ENCODE measurements at regions not wholly inside any gene's neighbourhood (a gene's known extent, or its start where the extent isn't known, plus 50 kb on each side); places are given as distances from the start of the nearest gene placed in this dataset.
"Not testable (repeated sequence)": the region's sequence is repeated elsewhere in the genome, so short reads cannot be mapped to it uniquely, and the experiment has no call there.

DNA sequence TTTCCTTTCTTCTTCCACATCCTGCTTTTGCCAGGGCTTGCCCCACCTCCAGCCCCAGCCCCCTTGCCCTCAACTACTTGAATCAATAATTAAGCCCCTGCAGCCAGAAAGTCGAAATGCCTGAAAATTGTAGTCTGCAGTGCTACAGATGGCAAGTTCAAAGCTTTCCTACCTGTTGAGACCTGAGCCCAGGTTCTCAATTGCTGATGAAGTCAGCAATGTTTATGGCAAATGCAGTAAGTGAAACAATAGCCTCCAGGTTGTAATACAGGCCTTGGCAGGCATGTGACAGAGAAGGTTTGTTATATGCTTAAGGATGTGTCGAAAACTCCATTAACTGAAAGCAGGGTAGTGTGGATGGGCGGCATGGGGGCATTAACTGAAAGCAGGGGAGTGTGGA, 181.1 kb upstream of the SESN3 start:
- Mint-ChIP-seq H3K9me3 (no peaks in the 10 kb centered on the region), H3K27ac (no peak overlapping the region), H3K36me3 (no peaks in the 10 kb centered on the region), H3K27me3 (no peaks in the 10 kb centered on the region), H3K4me1 (peaks cover 4% of the 10 kb centered on the region), H3K4me3 (no peak overlapping the region)
- no peak for DNase-seq

DNA sequence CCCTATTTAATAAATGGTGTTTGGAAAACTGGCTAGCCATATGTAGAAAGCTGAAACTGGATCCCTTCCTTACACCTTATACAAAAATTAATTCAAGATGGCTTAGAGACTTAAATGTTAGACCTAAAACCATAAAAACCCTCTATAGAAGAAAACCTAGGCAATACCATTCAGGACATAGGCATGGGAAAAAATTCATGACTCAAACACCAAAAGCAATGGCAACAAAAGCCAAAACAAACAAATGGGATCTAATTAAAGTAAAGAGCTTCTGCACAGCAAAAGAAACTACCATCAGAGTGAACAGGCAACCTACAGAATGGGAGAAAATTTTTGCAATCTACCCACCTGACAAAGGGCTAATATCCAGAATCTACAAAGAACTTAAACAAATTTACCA, 179.7 kb upstream of the SESN3 start:
- H3K27ac Mint-ChIP-seq, H3K27me3 Mint-ChIP-seq, H3K9me3 Mint-ChIP-seq, DNase-seq, H3K4me3 Mint-ChIP-seq, H3K4me1 Mint-ChIP-seq, H3K36me3 Mint-ChIP-seq: not testable (repeated sequence)

DNA sequence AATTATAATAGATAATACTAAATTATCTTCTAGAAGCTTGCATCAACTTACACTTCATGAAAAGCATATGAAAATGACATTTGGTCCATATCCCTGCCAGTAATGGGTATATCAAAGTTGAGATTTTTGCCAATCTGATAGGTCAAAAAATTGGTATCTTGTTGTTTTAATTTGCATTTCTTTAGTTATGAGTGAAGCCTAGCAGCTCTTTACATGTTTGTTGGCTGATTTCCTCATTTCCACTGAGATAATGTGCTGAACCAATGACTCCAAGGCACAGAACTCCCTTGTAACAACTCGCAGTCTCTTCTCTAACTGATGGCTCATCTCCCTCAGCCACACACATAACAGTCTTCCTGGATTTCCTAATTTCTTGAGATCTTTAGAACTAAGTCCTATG, 175.3 kb upstream of the SESN3 start:
- Mint-ChIP-seq H3K36me3 (peaks cover 3% of the 10 kb centered on the region), H3K4me3 (no peak overlapping the region), H3K27me3 (peaks cover 3% of the 10 kb centered on the region), H3K27ac (no peak overlapping the region), H3K9me3 (no peaks in the 10 kb centered on the region), H3K4me1 (peaks cover 4% of the 10 kb centered on the region)
- DNase-seq = no peak

DNA sequence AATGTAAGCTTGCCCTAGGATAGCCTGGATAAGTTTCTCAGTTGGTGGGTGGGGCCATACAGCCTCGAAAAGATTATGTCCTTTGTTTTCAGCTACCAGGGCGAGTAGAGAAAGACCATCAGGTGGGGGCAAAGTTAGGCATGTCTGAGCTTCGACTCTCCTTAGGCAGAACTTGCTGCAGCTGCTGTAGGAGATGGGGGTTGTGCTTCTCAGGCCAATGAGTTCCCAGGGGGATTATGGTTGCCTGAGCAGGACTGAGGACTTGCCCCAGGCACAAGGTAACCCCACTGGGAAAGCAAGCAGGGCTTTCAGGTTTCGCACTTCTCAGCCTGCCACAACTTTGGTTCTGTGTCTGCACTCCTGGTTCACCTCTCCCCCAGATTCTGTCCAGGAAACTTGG, 173.4 kb upstream of the SESN3 start:
- no peak for DNase-seq
- Mint-ChIP-seq H3K27me3 (peaks cover 3% of the 10 kb centered on the region), H3K36me3 (peaks cover 3% of the 10 kb centered on the region), H3K9me3 (no peaks in the 10 kb centered on the region), H3K27ac (no peak overlapping the region), H3K4me1 (no peaks in the 10 kb centered on the region), H3K4me3 (no peak overlapping the region)

DNA sequence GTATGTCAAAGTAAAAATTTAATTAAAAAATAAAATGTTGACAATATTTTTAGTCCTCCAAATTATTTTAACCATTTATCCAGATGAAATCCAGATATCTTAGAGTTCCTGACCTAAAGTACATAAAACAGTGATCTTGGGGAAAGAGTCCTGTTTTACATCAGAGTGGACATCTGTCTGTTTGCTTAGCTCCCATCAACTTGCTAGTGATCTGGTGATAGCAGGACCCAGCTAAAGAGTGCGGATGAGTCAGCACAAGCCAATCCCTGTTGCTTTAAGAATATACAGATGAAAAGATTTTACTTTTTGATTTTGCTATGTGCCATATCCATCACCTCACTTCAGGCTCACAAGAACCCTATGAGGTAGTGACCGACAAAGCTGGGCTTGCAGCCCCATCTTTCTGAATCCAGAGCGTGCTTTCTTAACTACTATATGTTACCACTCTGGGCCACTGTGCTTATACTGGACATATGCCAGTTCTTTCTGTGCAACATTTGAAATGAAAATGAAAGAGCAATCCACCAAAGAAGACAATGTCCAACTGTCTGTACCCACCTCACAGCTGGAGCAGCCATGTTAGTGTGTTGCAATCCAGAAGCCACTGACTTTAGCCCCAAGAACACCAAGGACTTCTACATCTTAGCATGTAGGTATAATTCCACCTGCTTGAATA, 167.6 kb upstream of the SESN3 start:
- DNase-seq = no peak
- Mint-ChIP-seq H3K9me3 (peaks cover 10% of the 10 kb centered on the region), H3K4me3 (no peak overlapping the region), H3K36me3 (no peaks in the 10 kb centered on the region), H3K27ac (no peak overlapping the region), H3K4me1 (no peaks in the 10 kb centered on the region), H3K27me3 (no peaks in the 10 kb centered on the region)

DNA sequence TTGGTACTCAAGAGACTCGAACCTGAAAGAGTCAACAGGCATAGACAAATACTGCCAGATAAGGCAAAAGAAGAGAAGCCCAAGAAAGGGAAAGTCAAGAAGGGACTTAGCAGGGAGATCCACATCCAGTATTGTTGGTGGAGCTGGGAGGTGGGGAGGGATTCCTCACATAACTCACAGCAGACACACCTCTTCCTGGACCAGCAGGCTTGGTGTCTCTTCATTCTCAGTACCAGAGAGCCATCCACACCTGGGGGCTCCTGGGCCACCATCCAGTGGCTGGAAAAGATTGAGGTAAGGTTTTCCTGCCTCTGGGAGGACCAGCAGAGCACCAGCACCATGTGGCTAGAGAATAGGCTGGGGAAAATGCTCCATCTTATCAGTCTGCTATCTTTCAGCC, 161.6 kb upstream of the SESN3 start:
- H3K27ac Mint-ChIP-seq = no peak overlapping the region
- H3K36me3 Mint-ChIP-seq = no peaks in the 10 kb centered on the region
- no peak overlapping the region for H3K4me3 Mint-ChIP-seq
- H3K4me1 Mint-ChIP-seq = no peaks in the 10 kb centered on the region
- peaks cover 10% of the 10 kb centered on the region for H3K9me3 Mint-ChIP-seq
- no peak for DNase-seq
- no peaks in the 10 kb centered on the region for H3K27me3 Mint-ChIP-seq

DNA sequence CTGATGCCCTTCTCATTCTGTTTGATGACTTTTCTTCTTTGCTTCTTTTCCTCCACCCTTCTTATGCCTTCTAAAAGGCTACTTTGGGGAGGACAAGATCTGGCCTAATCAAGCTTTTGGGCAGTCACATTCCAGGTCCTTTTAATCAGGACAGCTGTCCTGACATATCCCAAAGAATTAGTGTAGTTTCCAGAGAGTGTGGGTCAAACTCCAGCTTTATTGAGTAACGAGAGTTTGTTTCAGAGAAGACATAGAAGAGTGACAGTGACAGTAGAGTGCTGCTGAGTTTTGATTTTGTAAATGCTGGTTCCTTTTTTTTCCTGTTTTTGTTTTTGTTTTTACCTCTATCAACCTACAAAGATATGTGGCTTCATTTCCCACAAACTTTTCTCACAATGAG, 158.4 kb upstream of the SESN3 start:
- Mint-ChIP-seq H3K9me3 (no peaks in the 10 kb centered on the region), H3K4me3 (no peak overlapping the region), H3K4me1 (no peaks in the 10 kb centered on the region), H3K27me3 (no peaks in the 10 kb centered on the region), H3K27ac (no peak overlapping the region), H3K36me3 (no peaks in the 10 kb centered on the region)
- no peak for DNase-seq

DNA sequence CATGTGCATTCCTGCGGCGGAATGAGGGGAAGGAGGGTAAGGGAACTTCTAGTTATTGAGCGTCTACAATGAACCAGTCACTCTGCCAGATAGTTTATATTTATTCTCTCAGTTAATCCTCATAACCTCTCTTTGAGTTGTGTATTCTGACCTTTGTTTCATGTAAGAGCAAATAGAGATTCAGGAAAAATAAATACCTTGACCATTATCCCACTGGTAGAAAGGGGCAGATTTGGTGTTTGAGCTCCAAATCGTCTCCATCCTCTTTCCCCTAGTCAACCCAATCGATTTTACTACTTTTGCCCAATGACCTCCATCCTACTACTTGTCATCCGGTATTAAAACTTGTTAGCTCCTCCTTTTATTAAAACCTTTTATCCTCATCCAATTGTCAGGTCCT, 157.1 kb upstream of the SESN3 start:
- Mint-ChIP-seq H3K4me3 (no peak overlapping the region), H3K27ac (no peak overlapping the region), H3K4me1 (peaks cover 4% of the 10 kb centered on the region), H3K9me3 (no peaks in the 10 kb centered on the region), H3K36me3 (no peaks in the 10 kb centered on the region), H3K27me3 (no peaks in the 10 kb centered on the region)
- DNase-seq = no peak

DNA sequence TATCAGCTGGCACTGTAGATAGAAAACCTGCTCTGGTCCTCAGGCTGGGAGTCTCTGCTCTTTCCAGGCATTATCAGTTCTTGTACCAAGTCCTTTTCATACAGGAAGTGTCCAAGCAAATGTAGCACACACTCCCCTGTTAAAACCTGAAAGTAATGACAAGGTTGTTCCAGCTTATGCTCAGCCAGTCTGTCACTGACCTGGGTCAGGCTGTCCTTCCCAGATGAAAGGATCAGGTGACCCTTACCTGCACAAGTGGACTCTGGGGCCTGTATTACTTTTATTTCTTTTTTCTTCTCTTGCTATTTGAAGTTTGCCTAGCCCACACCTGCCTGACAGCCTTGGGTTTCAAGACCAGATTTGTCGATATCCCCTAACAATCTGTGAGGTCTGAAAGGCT, 156.3 kb upstream of the SESN3 start:
- no peaks in the 10 kb centered on the region for H3K27me3 Mint-ChIP-seq
- peaks cover 4% of the 10 kb centered on the region for H3K4me1 Mint-ChIP-seq
- H3K9me3 Mint-ChIP-seq = no peaks in the 10 kb centered on the region
- no peak overlapping the region for H3K4me3 Mint-ChIP-seq
- no peak for DNase-seq
- no peak overlapping the region for H3K27ac Mint-ChIP-seq
- no peaks in the 10 kb centered on the region for H3K36me3 Mint-ChIP-seq

DNA sequence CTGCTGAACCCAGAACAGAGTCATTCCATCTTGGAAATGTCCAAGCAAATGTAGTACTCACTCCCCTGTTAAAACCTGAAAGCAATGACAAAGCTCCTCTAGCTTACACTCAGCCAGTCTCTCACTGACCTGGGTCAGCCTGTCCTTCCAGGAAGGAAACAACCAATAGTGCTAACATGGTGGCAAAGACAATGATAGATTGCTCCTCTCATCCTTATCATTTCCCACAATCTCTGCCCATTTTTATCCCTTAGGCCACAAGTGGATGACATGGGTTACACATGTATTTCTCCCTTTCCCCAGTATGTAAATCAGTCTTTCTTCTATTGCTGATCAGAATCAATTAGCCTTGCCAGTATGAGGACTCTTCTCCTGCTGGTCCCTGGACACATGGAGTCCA, 154.6 kb upstream of the SESN3 start:
- Mint-ChIP-seq H3K9me3 (no peaks in the 10 kb centered on the region), H3K27me3 (peaks cover 7% of the 10 kb centered on the region), H3K27ac (no peak overlapping the region), H3K4me1 (peaks cover 4% of the 10 kb centered on the region), H3K4me3 (no peak overlapping the region), H3K36me3 (no peaks in the 10 kb centered on the region)
- no peak for DNase-seq

DNA sequence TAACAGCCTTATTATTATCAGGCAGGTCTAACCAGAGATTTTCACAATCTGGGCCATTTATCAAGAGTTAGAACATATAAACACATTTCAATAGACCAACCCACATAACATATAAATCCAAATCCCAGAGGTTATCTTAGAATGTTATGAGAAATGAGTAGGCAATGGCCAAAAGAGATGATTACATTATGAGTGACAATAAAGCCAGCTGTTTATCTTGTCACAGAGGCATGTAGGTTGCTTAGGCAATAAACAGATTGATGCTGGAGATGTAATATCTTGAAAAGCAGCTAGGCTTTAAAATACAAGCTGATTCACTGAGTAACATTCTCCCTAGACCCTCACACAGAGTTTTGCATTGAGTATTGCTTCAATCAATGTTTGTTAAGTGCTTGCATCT, 148.5 kb upstream of the SESN3 start:
- no peak for DNase-seq
- Mint-ChIP-seq H3K4me1 (peaks cover 4% of the 10 kb centered on the region), H3K27ac (no peak overlapping the region), H3K27me3 (peaks cover 13% of the 10 kb centered on the region), H3K4me3 (no peak overlapping the region), H3K36me3 (no peaks in the 10 kb centered on the region), H3K9me3 (no peaks in the 10 kb centered on the region)

DNA sequence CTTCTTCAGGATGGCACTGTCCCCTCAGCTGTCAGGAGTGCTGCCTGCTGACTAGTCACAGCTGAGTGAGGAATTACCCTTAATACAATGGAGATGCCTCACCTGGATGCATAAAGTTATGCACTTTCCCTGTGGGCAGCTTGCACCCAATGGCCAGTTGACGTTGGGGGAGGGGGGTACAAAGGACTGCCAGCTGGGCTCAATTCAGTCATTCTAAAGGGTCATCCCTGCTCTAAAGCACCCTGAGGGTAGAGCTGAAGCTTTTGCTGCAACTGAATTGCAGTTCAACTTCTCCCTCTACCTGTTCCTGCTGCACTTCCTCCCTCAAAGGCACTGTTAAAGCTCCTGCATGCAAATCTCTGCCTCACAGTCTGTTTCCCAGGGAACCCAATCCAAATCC, 147.8 kb upstream of the SESN3 start:
- H3K27ac Mint-ChIP-seq = no peak overlapping the region
- no peaks in the 10 kb centered on the region for H3K9me3 Mint-ChIP-seq
- H3K4me3 Mint-ChIP-seq = no peak overlapping the region
- H3K27me3 Mint-ChIP-seq = peaks cover 13% of the 10 kb centered on the region
- H3K36me3 Mint-ChIP-seq = no peaks in the 10 kb centered on the region
- peaks cover 4% of the 10 kb centered on the region for H3K4me1 Mint-ChIP-seq
- no peak for DNase-seq

DNA sequence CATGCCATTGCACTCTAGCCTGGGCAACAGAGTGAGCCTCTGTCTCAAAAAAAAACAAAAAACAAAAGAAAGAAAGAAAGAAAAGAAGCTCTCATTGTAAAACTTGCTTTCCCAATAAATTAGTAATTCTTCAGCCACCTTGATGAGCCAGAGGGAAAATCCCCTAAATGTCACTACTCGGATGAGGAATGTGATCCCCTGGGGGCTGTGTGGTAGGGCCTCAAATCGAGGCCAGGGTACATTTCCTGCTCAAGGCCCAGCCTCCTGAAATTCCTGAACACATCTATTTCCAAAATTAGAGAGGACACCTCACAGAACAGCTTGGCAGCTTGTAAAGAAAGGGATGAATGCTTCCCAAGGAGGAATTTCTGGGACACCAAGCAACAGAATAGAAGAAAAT, 147.1 kb upstream of the SESN3 start:
- Mint-ChIP-seq H3K4me1 (peaks cover under 1% of the 10 kb centered on the region), H3K4me3 (no peak overlapping the region), H3K27me3 (peaks cover 13% of the 10 kb centered on the region), H3K27ac (no peak overlapping the region), H3K9me3 (no peaks in the 10 kb centered on the region), H3K36me3 (no peaks in the 10 kb centered on the region)
- DNase-seq = no peak

DNA sequence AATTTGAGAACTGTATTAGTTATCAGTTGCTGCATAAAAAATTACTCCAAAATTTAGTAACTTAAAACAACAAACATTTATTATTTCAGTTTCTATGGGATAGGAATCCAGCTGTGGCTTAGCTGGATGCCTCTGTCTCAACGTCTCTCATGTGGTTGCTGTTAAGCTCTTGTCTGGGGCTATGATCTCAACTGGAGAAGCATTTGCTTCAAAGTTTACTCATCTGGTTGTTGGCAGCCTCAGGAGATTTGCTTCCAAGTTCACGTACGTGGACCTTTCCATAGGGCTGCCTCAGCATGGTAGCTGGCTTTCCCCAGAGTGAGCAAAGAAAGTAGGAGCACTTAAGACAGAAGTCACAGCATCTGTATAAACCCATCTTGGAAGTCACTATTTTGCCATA, 144.9 kb upstream of the SESN3 start:
- DNase-seq = no peak
- Mint-ChIP-seq H3K4me3 (no peak overlapping the region), H3K4me1 (no peaks in the 10 kb centered on the region), H3K27ac (no peak overlapping the region), H3K36me3 (no peaks in the 10 kb centered on the region), H3K9me3 (no peaks in the 10 kb centered on the region), H3K27me3 (peaks cover 9% of the 10 kb centered on the region)

DNA sequence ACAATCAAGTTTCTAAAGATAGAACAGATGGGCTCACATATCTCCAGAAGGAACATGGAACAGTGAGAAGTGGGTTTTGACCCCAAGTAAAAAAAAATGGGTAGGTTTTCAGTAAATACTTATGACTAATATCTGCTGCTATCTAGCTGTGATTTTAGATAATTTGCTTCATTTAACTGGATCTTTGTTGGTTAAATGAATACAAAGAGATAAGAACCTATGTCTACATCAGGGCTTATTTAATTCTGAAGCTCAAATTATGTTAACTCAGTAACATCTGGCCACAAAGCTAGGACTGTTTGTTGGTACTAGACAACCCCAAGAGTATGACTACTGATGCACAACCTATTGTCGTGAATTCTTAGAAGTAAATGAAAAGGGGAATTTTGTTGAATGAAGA, 144.4 kb upstream of the SESN3 start:
- peaks cover 5% of the 10 kb centered on the region for H3K27me3 Mint-ChIP-seq

DNA sequence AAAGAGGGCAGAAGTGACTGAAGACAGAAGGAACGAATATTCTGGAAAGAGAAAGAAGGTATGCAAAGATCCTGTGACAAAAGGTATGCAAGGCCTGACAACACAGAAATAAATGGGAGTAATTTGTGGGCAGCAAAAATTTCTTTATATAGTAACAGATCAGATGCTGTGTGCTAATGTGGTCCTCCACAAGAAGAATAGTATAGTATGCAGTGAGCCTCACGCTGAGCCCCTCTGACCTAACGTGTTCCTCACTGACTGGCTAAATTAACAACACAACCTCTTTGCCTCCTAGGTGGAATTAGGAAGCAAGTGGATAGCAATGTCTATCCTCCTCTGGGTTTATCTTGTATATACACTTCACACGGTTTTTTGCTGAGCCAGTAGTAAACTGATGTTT, 143.1 kb upstream of the SESN3 start:
- Mint-ChIP-seq H3K4me3 (no peak overlapping the region), H3K4me1 (no peaks in the 10 kb centered on the region), H3K36me3 (no peaks in the 10 kb centered on the region), H3K27ac (no peak overlapping the region), H3K9me3 (no peaks in the 10 kb centered on the region), H3K27me3 (peaks cover 5% of the 10 kb centered on the region)
- no peak for DNase-seq

More for the DNA sequence above, 144.4 kb upstream of the SESN3 start:
- no peaks in the 10 kb centered on the region for H3K36me3 Mint-ChIP-seq
- no peaks in the 10 kb centered on the region for H3K4me1 Mint-ChIP-seq
- H3K27ac Mint-ChIP-seq = no peak overlapping the region
- no peak for DNase-seq
- no peak overlapping the region for H3K4me3 Mint-ChIP-seq
- H3K9me3 Mint-ChIP-seq = no peaks in the 10 kb centered on the region

DNA sequence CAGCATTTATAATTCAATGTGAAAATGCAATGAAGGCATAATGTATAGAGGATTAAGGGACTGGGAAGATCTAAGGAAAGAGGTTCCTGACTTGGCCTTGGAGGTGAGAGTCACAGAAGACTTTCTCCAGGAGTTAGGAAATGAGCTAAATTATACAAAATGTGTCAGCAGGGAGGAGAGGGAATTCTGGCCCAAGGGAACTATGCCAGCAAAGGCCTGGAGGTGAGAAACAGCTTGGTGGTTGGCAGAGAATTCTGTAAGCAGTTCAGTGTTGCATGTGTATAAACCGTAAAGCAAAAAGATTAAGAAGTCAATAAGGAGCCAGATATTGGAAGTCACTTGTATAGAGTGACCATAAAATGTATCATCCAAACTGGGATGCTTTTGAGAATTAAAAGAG, 142.2 kb upstream of the SESN3 start:
- Mint-ChIP-seq H3K36me3 (no peaks in the 10 kb centered on the region), H3K4me3 (no peak overlapping the region), H3K27me3 (peaks cover 5% of the 10 kb centered on the region), H3K4me1 (no peaks in the 10 kb centered on the region), H3K9me3 (no peaks in the 10 kb centered on the region), H3K27ac (no peak overlapping the region)
- no peak for DNase-seq

Data from activated naive CD8-positive, alpha-beta T cell treated with anti-CD3 and anti-CD28 coated beads for 36 hours (primary cell).